A549 (cell line): ENCODE measurements at regions not wholly inside any gene's neighbourhood (a gene's known extent, or its start where the extent isn't known, plus 50 kb on each side); places are given as distances from the start of the nearest gene placed in this dataset.

Experiments used
- ATAC-seq, 2 experiments: fragments of 200-7000 bp in 1 of 2; fragments of >200 bp in 1 of 2; cut with Nextera tagmentation in 1 of 2; cut with Tn5 transposase in 1 of 2; 3 replicates each; pipeline versions ENCODE4 v1.8.0 to v1.9.1; 2018 to 2020; ENCODE audit warnings: mild to moderate bottlenecking in 1 of 2, moderate library complexity in 1 of 2
- CTCF ChIA-PET: fragments of 300-600 bp; sonication (Branson Sonifier 250); formaldehyde crosslinking; extraction: SDS; loops from one replicate; lab custom pipeline; 2021; ENCODE audit warnings: antibody characterized with exemption, inconsistent platforms; lab: Yijun Ruan, JAX
- POLR2A ChIA-PET: fragments of 350-600 bp; formaldehyde crosslinking; extraction: SDS; loops from one replicate; lab custom pipeline; 2021; ENCODE audit warnings: antibody characterized with exemption, inconsistent platforms; lab: Yijun Ruan, JAX
- DNase-seq, 2 experiments: peaks; one replicate each; pipeline versions ENCODE4 v3.0.0 to v3.0.0-alpha.2; 2011 to 2016; ENCODE audit warnings: low read depth in 1 of 2, low spot score in 1 of 2
- FAIRE-seq: peaks from 2 replicates; lab custom pipeline; 2011; peaks lifted over from hg19 to GRCh38; lab: Jason Lieb, UNC
- H3K27ac ChIP-seq, 2 experiments: fragments of >200 bp; sonication (Bioruptor Twin); formaldehyde crosslinking; 3 replicates each; pipeline ENCODE4 v1.5.1; 2016 to 2017
- H3K4me1 ChIP-seq: fragments of >200 bp; sonication (Bioruptor Twin); formaldehyde crosslinking; 3 replicates; pipeline ENCODE4 v1.6.1; 2016
- H3K4me2 ChIP-seq: fragments of >200 bp; sonication (Bioruptor Twin); formaldehyde crosslinking; 3 replicates; pipeline ENCODE4 v1.6.1; 2016
- H3K4me3 ChIP-seq: fragments of >200 bp; sonication (Bioruptor Twin); formaldehyde crosslinking; 3 replicates; pipeline ENCODE4 v1.5.1; 2016
- H3K9me3 ChIP-seq: fragments of >200 bp; sonication (Bioruptor Twin); formaldehyde crosslinking; 3 replicates; pipeline ENCODE4 v1.6.1; 2016
- BHLHE40 ChIP-seq: IDR thresholded peaks from 2 replicates; pipeline ENCODE4 v1.6.1; 2012; ENCODE audit warnings: low read depth, low read length, inconsistent platforms
- CBX8 ChIP-seq: fragments of 200-600 bp; sonication (generic); IDR thresholded peaks from 2 replicates; pipeline ENCODE4 v1.6.1; 2016
- CEBPB ChIP-seq, 2 experiments: fragments of >200 bp in 1 of 2; sonication (Bioruptor Twin) in 1 of 2; formaldehyde crosslinking in 1 of 2; IDR thresholded peaks; 2 replicates each; pipeline ENCODE4 v1.6.1; 2012 to 2016
- FOSL2 ChIP-seq, 2 experiments: fragments of 450-650 bp in 1 of 2; fragments of >200 bp in 1 of 2; sonication (Bioruptor Twin) in 1 of 2; formaldehyde crosslinking; IDR thresholded peaks; 2 replicates each; pipeline versions ENCODE4 v1.5.0 to v1.6.1; 2016 to 2020; ENCODE audit warnings: mild to moderate bottlenecking in 1 of 2, moderate library complexity in 1 of 2
- GATA3 ChIP-seq: IDR thresholded peaks from 2 replicates; pipeline ENCODE4 v1.6.1; 2012; ENCODE audit warnings: borderline replicate concordance
- HDAC2 ChIP-seq: fragments of 200-600 bp; sonication (generic); IDR thresholded peaks from 2 replicates; pipeline ENCODE4 v1.6.1; 2016
- JUN ChIP-seq, 2 experiments: fragments of >200 bp; sonication (Bioruptor Twin); formaldehyde crosslinking; IDR thresholded peaks; 2 replicates in 1 of 2; 3 replicates in 1 of 2; pipeline ENCODE4 v1.6.1; 2016 to 2017
- JUNB ChIP-seq: fragments of >200 bp; sonication (Bioruptor Twin); formaldehyde crosslinking; IDR thresholded peaks from 2 replicates; pipeline ENCODE4 v1.6.1; 2016
- KDM5A ChIP-seq: fragments of 200-600 bp; sonication (generic); IDR thresholded peaks from 2 replicates; pipeline ENCODE4 v1.6.1; 2016; ENCODE audit warnings: antibody characterized with exemption, mild to moderate bottlenecking
- MAFK ChIP-seq: fragments of 450-650 bp; IDR thresholded peaks from 2 replicates; pipeline ENCODE4 v1.6.1; 2014; ENCODE audit not compliant: partially characterized antibody
- MAZ ChIP-seq: fragments of 150-350 bp; IDR thresholded peaks from 2 replicates; pipeline ENCODE4 v1.6.1; 2014; ENCODE audit warnings: antibody characterized with exemption, low read depth, low read length, borderline replicate concordance
- MYC ChIP-seq: IDR thresholded peaks from 2 replicates; pipeline ENCODE4 v1.6.1; 2012; ENCODE audit warnings: mild to moderate bottlenecking, inconsistent platforms, low read length, improper control_type of control experiment, borderline replicate concordance
- NPAS2 ChIP-seq: fragments of 250-450 bp; sonication (Bioruptor Pico); IDR thresholded peaks from 2 replicates; pipeline ENCODE4 v1.8.0; 2022; ENCODE audit warnings: mild to moderate bottlenecking, moderate library complexity, borderline replicate concordance
- NR3C1 ChIP-seq: fragments of >200 bp; sonication (Bioruptor Twin); formaldehyde crosslinking; IDR thresholded peaks from 3 replicates; pipeline ENCODE4 v1.6.1; 2017
- PHF8 ChIP-seq: fragments of 200-600 bp; sonication (generic); IDR thresholded peaks from 2 replicates; pipeline ENCODE4 v1.6.1; 2016; ENCODE audit warnings: low read depth, mild to moderate bottlenecking, antibody characterized with exemption, moderate library complexity, borderline replicate concordance
- POLR2A ChIP-seq: IDR thresholded peaks from 2 replicates; pipeline ENCODE4 v1.6.1; 2012; ENCODE audit warnings: mild to moderate bottlenecking, low read length
- RAD21 ChIP-seq, 2 experiments: fragments of >200 bp in 1 of 2; sonication (Bioruptor Twin) in 1 of 2; formaldehyde crosslinking in 1 of 2; IDR thresholded peaks in 1 of 2; conservative IDR thresholded peaks in 1 of 2; 2 replicates in 1 of 2; 3 replicates in 1 of 2; pipeline ENCODE4 v1.6.1; 2012 to 2018; ENCODE audit warnings: inconsistent platforms in 1 of 2
- RCOR1 ChIP-seq: fragments of 150-350 bp; IDR thresholded peaks from 2 replicates; pipeline ENCODE4 v1.6.1; 2014; ENCODE audit warnings: antibody characterized with exemption, low read length, low read depth
- ZC3H11A ChIP-seq: fragments of 450-650 bp; IDR thresholded peaks from 2 replicates; pipeline ENCODE4 v1.6.1; 2014; ENCODE audit warnings: antibody characterized with exemption, mild to moderate bottlenecking
- ZNF302 ChIP-seq: fragments of 250-450 bp; sonication (Bioruptor Pico); IDR thresholded peaks from 2 replicates; pipeline ENCODE4 v1.9.0; 2021; ENCODE audit warnings: inconsistent platforms, mild to moderate bottlenecking, moderate library complexity
- TF ChIP-seq, protein P1 (sequence below): fragments of >200 bp; sonication (Bioruptor Twin); formaldehyde crosslinking; IDR thresholded peaks from 3 replicates; pipeline ENCODE4 v1.6.1; 2016

DNA sequence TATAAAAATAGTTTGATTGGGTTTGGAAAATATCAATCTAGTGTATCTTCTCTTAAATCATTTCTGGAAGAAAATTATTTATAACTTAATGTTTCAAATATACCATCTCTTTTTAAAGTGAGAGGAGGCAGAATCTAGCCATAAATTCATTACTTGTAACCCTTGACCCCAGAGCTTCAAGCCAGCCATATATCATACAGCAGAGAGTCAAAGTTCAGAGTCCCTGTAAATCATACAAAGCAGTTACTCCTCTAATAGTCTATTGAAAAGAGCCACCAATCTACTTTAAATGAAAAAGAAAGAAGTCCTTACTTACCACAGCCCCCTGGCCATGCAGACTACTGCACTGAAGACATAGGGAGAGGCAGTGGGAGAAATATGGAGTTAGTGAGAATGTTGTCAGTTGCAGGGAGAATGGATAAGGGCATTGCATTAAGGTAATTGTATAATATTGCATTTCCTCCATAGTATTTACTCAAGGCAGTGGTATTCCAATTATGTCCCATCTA is 229.5 kb downstream of the NKX6-1 start:
- DNase-seq (no peak), FAIRE-seq (no peak), ATAC-seq (no peak)
- Histone ChIP-seq H3K4me2 (no peak overlapping the region), H3K4me1 (no peaks in the 10 kb centered on the region), H3K4me3 (no peak overlapping the region), H3K27ac (no peak overlapping the region), H3K9me3 (no peaks in the 10 kb centered on the region)
- TF ChIP-seq HDAC2 (no peak), BHLHE40 (no peak), PHF8 (no peak)
- ChIA-PET CTCF (no interaction called here), POLR2A (no interaction called here)

DNA sequence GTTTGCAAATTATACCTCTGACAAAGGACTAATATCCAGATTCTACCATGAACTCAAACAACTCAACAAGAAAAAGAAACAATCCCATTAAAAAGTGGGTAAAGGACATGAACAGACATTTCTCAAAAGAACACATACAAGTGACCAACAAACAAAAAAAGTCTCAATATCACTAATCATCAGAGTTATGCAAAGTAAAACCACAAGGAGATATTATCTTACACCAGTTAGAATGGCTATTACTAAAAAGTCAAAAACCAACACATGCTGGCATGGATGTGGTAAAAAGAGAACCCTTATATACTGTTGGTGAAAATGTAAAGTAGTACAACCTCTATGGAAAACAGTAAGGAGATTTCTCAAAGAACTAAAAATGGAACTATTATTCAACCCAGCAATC is 234.4 kb downstream of the NKX6-1 start:
- DNase-seq (no peak), ATAC-seq (no peak), FAIRE-seq (no peak)
- Histone ChIP-seq H3K4me3 (no peak overlapping the region), H3K9me3 (peaks cover 9% of the 10 kb centered on the region), H3K4me1 (no peaks in the 10 kb centered on the region), H3K4me2 (no peak overlapping the region), H3K27ac (no peak overlapping the region)
- ChIA-PET CTCF (no interaction called here), POLR2A (no interaction called here)
- TF ChIP-seq MAZ (no peak), RAD21 (conservative IDR thresholded peaks at IDR 0.05 in 1 of 2, IDR thresholded peaks at IDR 0.05 in 1 of 2) (no peak), NPAS2 (CRISPR knock-in tag) (no peak), ZC3H11A (no peak), GATA3 (no peak), NR3C1 (no peak), JUNB (no peak), FOSL2 (IDR thresholded peaks at IDR 0.05) (no peak), FOSL2 (CRISPR knock-in tag; IDR thresholded peaks at IDR 0.05) (no peak)

DNA sequence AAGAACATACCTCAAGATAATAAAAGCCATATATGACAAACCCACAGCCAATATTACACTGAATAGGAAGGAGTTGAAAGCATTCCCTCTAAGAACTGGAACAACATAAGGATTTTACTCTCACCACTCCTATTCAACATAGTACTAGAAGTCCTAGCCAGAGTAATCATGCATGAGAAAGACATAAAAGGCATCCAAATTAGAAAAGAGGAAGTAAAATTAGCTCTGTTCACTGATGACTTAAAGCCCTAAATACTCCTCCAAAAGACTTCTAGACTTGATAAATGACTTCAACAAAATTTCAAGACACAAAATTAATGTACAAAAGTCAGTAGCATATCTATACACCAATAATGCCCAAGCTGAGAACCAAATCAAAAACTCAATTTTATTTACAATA is 235.7 kb downstream of the NKX6-1 start:
- Histone ChIP-seq H3K4me1 (no peaks in the 10 kb centered on the region), H3K4me3 (no peak overlapping the region), H3K27ac (no peak overlapping the region), H3K9me3 (peaks cover 10% of the 10 kb centered on the region), H3K4me2 (no peak overlapping the region)
- no peak for DNase-seq
- FAIRE-seq, result no peak
- ChIA-PET POLR2A (no interaction called here), CTCF (no interaction called here)
- ATAC-seq, result no peak
- no peak for TF ChIP-seq CBX8
- TF ChIP-seq CEBPB (IDR thresholded peaks at IDR 0.05), result no peak
- TF ChIP-seq JUN (IDR thresholded peaks at IDR 0.05), result no peak
- no peak for TF ChIP-seq MYC
- TF ChIP-seq POLR2A, result no peak
- no peak for TF ChIP-seq KDM5A
- no peak for TF ChIP-seq ZNF302 (CRISPR knock-in tag)

DNA sequence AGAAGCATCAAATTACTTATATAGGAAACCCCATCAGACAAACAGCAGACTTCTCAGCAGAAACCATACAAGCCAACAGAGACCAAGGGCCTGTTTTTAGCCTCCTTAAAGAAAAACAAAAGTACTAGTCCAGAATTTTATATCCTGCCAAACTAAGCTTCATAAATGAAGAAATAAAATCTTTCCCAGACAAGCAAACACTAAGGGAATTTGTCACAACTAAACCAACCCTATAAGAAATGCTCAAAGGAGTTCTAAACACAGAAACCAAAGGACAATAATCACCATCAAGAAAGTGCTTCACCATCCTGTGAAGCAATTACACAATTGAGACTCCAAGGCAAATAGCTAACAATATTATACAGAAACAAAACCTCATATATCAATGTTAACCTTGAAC is 238.6 kb downstream of the NKX6-1 start:
- TF ChIP-seq, protein P1, sequence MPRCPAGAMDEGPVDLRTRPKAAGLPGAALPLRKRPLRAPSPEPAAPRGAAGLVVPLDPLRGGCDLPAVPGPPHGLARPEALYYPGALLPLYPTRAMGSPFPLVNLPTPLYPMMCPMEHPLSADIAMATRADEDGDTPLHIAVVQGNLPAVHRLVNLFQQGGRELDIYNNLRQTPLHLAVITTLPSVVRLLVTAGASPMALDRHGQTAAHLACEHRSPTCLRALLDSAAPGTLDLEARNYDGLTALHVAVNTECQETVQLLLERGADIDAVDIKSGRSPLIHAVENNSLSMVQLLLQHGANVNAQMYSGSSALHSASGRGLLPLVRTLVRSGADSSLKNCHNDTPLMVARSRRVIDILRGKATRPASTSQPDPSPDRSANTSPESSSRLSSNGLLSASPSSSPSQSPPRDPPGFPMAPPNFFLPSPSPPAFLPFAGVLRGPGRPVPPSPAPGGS, result no peak
- TF ChIP-seq RCOR1 (no peak), POLR2A (no peak), CBX8 (no peak), MAFK (no peak)
- TF ChIP-seq, all 56 proteins: peak for 0
- Histone ChIP-seq H3K4me3 (no peak overlapping the region), H3K4me1 (no peaks in the 10 kb centered on the region), H3K9me3 (peaks cover 10% of the 10 kb centered on the region), H3K4me2 (no peak overlapping the region), H3K27ac (no peak overlapping the region)
- CTCF ChIA-PET, result no interaction called here
- ATAC-seq (no peak), FAIRE-seq (no peak), DNase-seq (no peak)
- POLR2A ChIA-PET, result no interaction called here
